ENCODE measurements at regions not wholly inside any gene's neighbourhood (a gene's known extent, or its start where the extent isn't known, plus 50 kb on each side); places are given as distances from the start of the nearest gene placed in this dataset.

- TF ChIP-seq CTCF (IDR thresholded peaks at IDR 0.05) (no peak), EP300 (IDR thresholded peaks at IDR 0.05) (no peak), POLR2A (IDR thresholded peaks at IDR 0.05) (no peak), POLR2AphosphoS5 (IDR thresholded peaks at IDR 0.05) (no peak)
Observed at GRCh38 chr5:74375271-74375670, 265.3 kb downstream of the ENC1 start.
